ENCODE measurements at regions not wholly inside any gene's neighbourhood (a gene's known extent, or its start where the extent isn't known, plus 50 kb on each side); places are given as distances from the start of the nearest gene placed in this dataset.
"Not testable (repeated sequence)": the region's sequence is repeated elsewhere in the genome, so short reads cannot be mapped to it uniquely, and the experiment has no call there.

- DNase-seq: no peak
Measured at GRCh38 chr17:33983824-33984574, 271.1 kb upstream of the CCL2 start.

- DNase-seq: no peak
Measured at GRCh38 chr17:33986088-33986487, 269.0 kb upstream of the CCL2 start.

GRCh38 chr17:33986566-33986965, 268.5 kb upstream of the CCL2 start:
- DNase-seq: no peak

GRCh38 chr17:33987162-33987561, 267.9 kb upstream of the CCL2 start:
- DNase-seq: no peak

- DNase-seq: no peak
Measured at GRCh38 chr17:33989361-33990148, 265.5 kb upstream of the CCL2 start.

GRCh38 chr17:33990943-33991706, 264.0 kb upstream of the CCL2 start:
- no peak for DNase-seq

- no peak for DNase-seq
Measured at GRCh38 chr17:33992113-33992512, 263.0 kb upstream of the CCL2 start.

GRCh38 chr17:34000639-34001038, 254.4 kb upstream of the CCL2 start:
- DNase-seq: no peak

- no peak for DNase-seq
Measured at GRCh38 chr17:34001246-34001645, 253.8 kb upstream of the CCL2 start.

- DNase-seq: no peak
Measured at GRCh38 chr17:34006126-34006525, 249.0 kb upstream of the CCL2 start.

GRCh38 chr17:34008125-34008524, 247.0 kb upstream of the CCL2 start:
- DNase-seq: no peak

GRCh38 chr17:34009912-34010311, 245.2 kb upstream of the CCL2 start:
- DNase-seq: no peak

GRCh38 chr17:34010534-34010933, 244.6 kb upstream of the CCL2 start:
- no peak for DNase-seq

GRCh38 chr17:34011599-34011998, 243.5 kb upstream of the CCL2 start:
- no peak for DNase-seq

GRCh38 chr17:34012709-34013375, 242.2 kb upstream of the CCL2 start:
- DNase-seq: no peak

GRCh38 chr17:34015253-34015652, 239.8 kb upstream of the CCL2 start:
- DNase-seq: no peak

- DNase-seq: no peak
Measured at GRCh38 chr17:34024386-34024785, 230.7 kb upstream of the CCL2 start.

- DNase-seq: peak in 1 of 5 donors; percentile 5
Measured at GRCh38 chr17:34024806-34025551, 230.1 kb upstream of the CCL2 start.

GRCh38 chr17:34030601-34031000, 224.5 kb upstream of the CCL2 start:
- not testable (repeated sequence) for DNase-seq

- DNase-seq: not testable (repeated sequence)
Measured at GRCh38 chr17:34032305-34032704, 222.8 kb upstream of the CCL2 start.

- not testable (repeated sequence) for DNase-seq
Measured at GRCh38 chr17:34038786-34039185, 216.3 kb upstream of the CCL2 start.

- not testable (repeated sequence) for DNase-seq
Measured at GRCh38 chr17:34039213-34039612, 215.9 kb upstream of the CCL2 start.
